Renal pelvis (tissue), 1 donor: ENCODE measurements at regions not wholly inside any gene's neighbourhood (a gene's known extent, or its start where the extent isn't known, plus 50 kb on each side); places are given as distances from the start of the nearest gene placed in this dataset.

ENCODE experiments used
- DNase-seq: peaks from one replicate; pipeline ENCODE4 v3.0.0-alpha.2; 2013

DNA sequence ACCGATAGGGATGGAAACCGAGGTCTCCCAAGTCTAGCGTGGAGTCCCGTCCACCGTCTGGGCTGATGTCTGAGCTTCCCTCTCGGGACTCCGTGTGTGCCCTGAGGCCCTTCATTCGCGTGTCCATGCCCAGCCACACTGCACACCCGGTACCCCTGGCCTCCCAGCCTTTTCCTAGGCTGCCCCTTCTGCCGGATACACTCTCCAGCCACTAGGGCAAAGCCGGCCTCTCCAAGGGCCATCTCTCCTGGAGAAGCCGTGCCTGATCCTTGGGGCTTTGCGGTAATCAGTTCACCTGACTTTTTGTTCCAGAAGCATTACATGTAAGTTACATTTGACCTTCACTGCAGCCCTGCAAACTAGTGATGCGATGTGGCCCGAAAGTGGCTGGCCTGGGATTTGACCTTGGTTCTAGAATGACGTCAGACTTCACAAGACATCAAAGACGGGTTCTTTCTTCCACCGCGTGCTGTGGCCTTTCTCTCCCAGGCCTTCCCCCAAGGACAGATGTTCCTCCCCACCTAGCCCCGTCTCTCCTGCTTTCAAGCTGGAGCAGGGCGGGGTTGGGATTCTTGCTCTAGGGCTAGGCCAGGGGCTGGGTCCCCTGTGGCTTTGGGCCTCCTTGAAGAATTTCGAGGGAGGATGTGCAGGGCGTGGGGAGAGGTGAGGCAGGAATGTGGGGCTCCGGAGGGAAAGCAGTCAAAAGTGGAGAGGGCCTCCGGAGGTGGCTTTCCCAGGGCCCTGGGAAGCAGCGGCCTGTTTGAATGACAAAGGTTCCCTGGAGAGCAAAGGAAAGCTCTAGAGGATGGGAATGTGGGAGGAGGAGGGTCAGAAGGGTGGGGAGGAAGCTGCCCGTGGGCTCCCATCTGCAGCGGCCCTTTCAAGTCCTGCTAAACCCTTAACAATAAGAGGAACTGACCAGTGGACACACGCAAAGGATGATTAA lies 49.7 kb upstream of the SLC2A1 start:
- DNase-seq: no peak
